ENCODE measurements at regions not wholly inside any gene's neighbourhood (a gene's known extent, or its start where the extent isn't known, plus 50 kb on each side); places are given as distances from the start of the nearest gene placed in this dataset.

DNA sequence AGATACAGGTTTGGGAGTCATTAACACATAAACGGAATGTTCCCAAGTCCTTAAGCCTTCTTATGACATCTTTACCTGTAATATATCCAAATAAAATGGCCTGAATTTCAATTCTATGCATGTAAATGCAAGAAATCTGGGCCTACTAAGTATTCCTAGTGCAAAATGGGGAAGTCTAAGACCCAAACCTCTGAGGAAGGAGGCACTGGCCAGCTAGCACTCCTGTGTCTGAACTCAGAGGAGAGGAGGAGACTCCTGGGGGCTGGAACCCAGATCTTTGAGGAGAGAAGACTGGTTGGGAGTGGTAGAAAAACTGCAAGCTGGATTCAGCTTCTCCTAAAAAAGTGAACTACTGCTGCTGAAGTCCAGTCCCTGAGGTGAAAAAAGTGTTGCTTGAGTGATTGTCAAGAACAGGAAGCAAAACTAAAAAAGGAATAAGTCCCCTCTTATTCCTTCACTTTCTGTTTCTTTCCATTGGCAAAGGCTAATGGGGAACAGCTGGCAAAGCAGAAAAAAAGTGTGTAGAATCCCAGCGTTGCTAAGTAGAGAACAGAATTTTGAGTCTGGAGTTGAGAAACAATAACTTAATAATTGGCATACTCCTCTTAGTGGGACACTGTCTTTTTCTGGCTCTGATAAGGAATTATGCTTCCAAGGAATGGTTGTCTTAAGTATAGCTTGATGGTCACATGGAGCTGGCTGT is 54.8 kb upstream of the ATP2C1 start:
- TF ChIP-seq ZNF423 (CRISPR knock-in tag; IDR thresholded peaks at IDR 0.05) (no peak), SP1 (CRISPR knock-in tag; conservative IDR thresholded peaks at IDR 0.05) (no peak), ZBTB21 (CRISPR knock-in tag; IDR thresholded peaks at IDR 0.05; ENCODE audit: borderline replicate concordance) (no peak), JUN (CRISPR knock-in tag; IDR thresholded peaks at IDR 0.05) (no peak), ZNF416 (CRISPR knock-in tag; IDR thresholded peaks at IDR 0.05) (no peak), CREB1 (CRISPR knock-in tag; IDR thresholded peaks at IDR 0.05) (no peak), ZNF219 (CRISPR knock-in tag; IDR thresholded peaks at IDR 0.05; ENCODE audit: borderline replicate concordance) (no peak)
- TF ChIP-seq, protein P1, sequence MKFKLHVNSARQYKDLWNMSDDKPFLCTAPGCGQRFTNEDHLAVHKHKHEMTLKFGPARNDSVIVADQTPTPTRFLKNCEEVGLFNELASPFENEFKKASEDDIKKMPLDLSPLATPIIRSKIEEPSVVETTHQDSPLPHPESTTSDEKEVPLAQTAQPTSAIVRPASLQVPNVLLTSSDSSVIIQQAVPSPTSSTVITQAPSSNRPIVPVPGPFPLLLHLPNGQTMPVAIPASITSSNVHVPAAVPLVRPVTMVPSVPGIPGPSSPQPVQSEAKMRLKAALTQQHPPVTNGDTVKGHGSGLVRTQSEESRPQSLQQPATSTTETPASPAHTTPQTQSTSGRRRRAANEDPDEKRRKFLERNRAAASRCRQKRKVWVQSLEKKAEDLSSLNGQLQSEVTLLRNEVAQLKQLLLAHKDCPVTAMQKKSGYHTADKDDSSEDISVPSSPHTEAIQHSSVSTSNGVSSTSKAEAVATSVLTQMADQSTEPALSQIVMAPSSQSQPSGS (CRISPR knock-in tag; IDR thresholded peaks at IDR 0.05; ENCODE audit: borderline replicate concordance, low read depth) = no peak
- TF ChIP-seq, protein P2, sequence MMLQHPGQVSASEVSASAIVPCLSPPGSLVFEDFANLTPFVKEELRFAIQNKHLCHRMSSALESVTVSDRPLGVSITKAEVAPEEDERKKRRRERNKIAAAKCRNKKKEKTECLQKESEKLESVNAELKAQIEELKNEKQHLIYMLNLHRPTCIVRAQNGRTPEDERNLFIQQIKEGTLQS (CRISPR knock-in tag; conservative IDR thresholded peaks at IDR 0.05) = no peak
- TF ChIP-seq, protein P3, sequence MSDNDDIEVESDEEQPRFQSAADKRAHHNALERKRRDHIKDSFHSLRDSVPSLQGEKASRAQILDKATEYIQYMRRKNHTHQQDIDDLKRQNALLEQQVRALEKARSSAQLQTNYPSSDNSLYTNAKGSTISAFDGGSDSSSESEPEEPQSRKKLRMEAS (CRISPR knock-in tag; IDR thresholded peaks at IDR 0.05) = no peak
- TF ChIP-seq, protein P4, sequence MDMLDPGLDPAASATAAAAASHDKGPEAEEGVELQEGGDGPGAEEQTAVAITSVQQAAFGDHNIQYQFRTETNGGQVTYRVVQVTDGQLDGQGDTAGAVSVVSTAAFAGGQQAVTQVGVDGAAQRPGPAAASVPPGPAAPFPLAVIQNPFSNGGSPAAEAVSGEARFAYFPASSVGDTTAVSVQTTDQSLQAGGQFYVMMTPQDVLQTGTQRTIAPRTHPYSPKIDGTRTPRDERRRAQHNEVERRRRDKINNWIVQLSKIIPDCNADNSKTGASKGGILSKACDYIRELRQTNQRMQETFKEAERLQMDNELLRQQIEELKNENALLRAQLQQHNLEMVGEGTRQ (CRISPR knock-in tag; IDR thresholded peaks at IDR 0.05) = no peak
- TF ChIP-seq, protein P5, sequence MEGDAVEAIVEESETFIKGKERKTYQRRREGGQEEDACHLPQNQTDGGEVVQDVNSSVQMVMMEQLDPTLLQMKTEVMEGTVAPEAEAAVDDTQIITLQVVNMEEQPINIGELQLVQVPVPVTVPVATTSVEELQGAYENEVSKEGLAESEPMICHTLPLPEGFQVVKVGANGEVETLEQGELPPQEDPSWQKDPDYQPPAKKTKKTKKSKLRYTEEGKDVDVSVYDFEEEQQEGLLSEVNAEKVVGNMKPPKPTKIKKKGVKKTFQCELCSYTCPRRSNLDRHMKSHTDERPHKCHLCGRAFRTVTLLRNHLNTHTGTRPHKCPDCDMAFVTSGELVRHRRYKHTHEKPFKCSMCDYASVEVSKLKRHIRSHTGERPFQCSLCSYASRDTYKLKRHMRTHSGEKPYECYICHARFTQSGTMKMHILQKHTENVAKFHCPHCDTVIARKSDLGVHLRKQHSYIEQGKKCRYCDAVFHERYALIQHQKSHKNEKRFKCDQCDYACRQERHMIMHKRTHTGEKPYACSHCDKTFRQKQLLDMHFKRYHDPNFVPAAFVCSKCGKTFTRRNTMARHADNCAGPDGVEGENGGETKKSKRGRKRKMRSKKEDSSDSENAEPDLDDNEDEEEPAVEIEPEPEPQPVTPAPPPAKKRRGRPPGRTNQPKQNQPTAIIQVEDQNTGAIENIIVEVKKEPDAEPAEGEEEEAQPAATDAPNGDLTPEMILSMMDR (IDR thresholded peaks at IDR 0.05) = no peak
- TF ChIP-seq, protein P6, sequence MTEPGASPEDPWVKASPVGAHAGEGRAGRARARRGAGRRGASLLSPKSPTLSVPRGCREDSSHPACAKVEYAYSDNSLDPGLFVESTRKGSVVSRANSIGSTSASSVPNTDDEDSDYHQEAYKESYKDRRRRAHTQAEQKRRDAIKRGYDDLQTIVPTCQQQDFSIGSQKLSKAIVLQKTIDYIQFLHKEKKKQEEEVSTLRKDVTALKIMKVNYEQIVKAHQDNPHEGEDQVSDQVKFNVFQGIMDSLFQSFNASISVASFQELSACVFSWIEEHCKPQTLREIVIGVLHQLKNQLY (CRISPR knock-in tag; IDR thresholded peaks at IDR 0.05) = no peak

All from WTC11 (cell line).